ENCODE measurements at regions not wholly inside any gene's neighbourhood (a gene's known extent, or its start where the extent isn't known, plus 50 kb on each side); places are given as distances from the start of the nearest gene placed in this dataset.

- TF ChIP-seq ZNF8 (CRISPR knock-in tag; IDR thresholded peaks at IDR 0.05) (no peak), OSR1 (CRISPR knock-in tag; IDR thresholded peaks at IDR 0.05) (no peak), ZFP3 (CRISPR knock-in tag; IDR thresholded peaks at IDR 0.05) (no peak), ZNF565 (CRISPR knock-in tag; conservative IDR thresholded peaks at IDR 0.05; ENCODE audit: low read depth) (no peak), CSRNP3 (CRISPR knock-in tag; IDR thresholded peaks at IDR 0.05) (no peak), ARNTL (CRISPR knock-in tag; IDR thresholded peaks at IDR 0.05; ENCODE audit: borderline replicate concordance, low read depth) (no peak), PATZ1 (CRISPR knock-in tag; IDR thresholded peaks at IDR 0.05; ENCODE audit: borderline replicate concordance) (no peak), TCF4 (CRISPR knock-in tag; IDR thresholded peaks at IDR 0.05; ENCODE audit: borderline replicate concordance) (no peak), ESRRG (CRISPR knock-in tag; IDR thresholded peaks at IDR 0.05) (no peak), SNAI2 (CRISPR knock-in tag; IDR thresholded peaks at IDR 0.05) (no peak), TSHZ2 (CRISPR knock-in tag; IDR thresholded peaks at IDR 0.05) (no peak)
Observed at GRCh38 chr1:38719880-38720279, 139.7 kb downstream of the RRAGC start.

GRCh38 chr1:38718031-38718430, 141.5 kb downstream of the RRAGC start:
- TF ChIP-seq ESRRG (CRISPR knock-in tag; IDR thresholded peaks at IDR 0.05) (no peak), ZC3H10 (CRISPR knock-in tag; IDR thresholded peaks at IDR 0.05) (no peak), OSR1 (CRISPR knock-in tag; IDR thresholded peaks at IDR 0.05) (no peak), SNAI2 (CRISPR knock-in tag; IDR thresholded peaks at IDR 0.05) (no peak), POU6F1 (CRISPR knock-in tag; IDR thresholded peaks at IDR 0.05; ENCODE audit: borderline replicate concordance, low read depth) (no peak), PATZ1 (CRISPR knock-in tag; IDR thresholded peaks at IDR 0.05; ENCODE audit: borderline replicate concordance) (no peak), CSRNP3 (CRISPR knock-in tag; IDR thresholded peaks at IDR 0.05) (no peak), ZNF565 (CRISPR knock-in tag; conservative IDR thresholded peaks at IDR 0.05; ENCODE audit: low read depth) (no peak), TSHZ2 (CRISPR knock-in tag; IDR thresholded peaks at IDR 0.05) (no peak), ZNF8 (CRISPR knock-in tag; IDR thresholded peaks at IDR 0.05) (no peak), GLIS3 (CRISPR knock-in tag; IDR thresholded peaks at IDR 0.05) (no peak)
- no peak for ATAC-seq

More at GRCh38 chr1:38719880-38720279, 139.7 kb downstream of the RRAGC start:
- no peak for ATAC-seq

All from SK-N-SH treated with all-trans-retinoic acid at 6 μM for 48 hours (cell line).